ENCODE measurements at regions not wholly inside any gene's neighbourhood (a gene's known extent, or its start where the extent isn't known, plus 50 kb on each side); places are given as distances from the start of the nearest gene placed in this dataset.
"Not testable (repeated sequence)": the region's sequence is repeated elsewhere in the genome, so short reads cannot be mapped to it uniquely, and the experiment has no call there.

DNA sequence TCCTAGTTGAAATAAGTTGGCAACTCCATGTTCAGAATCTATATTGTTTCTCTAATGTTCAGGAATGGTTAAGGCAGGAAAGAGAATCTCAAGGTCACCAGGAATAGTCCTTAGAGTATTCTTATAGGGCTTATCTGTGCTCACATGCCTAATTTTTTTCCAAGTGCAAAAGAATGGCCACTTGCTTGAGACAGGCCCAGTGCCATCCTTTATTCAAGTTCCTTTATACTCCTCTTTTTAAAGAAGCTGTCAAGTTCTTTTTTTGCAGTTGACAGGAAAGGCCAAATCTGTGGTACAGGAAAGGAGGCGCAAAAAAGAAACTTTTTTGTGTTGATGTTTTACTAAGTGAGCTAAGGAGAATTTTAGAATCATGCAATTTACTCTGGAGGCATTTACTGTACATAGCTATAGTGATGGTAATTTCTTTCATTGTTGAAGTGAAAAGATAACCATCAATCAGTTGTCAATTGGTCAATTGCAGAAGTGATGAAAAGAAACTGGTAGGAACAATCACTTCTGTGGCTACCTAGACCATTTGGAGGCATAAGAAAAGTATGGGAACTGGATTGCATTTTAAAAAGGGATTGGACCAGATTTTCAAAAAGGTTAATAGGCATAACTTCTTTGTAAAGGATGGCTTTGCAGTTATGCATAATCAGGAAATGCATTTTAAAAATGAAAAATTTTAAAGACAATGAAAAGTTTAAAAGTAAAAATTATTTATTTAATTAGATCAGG lies 102.5 kb upstream of the SOX2 start:
- DNase-seq, result no peak

DNA sequence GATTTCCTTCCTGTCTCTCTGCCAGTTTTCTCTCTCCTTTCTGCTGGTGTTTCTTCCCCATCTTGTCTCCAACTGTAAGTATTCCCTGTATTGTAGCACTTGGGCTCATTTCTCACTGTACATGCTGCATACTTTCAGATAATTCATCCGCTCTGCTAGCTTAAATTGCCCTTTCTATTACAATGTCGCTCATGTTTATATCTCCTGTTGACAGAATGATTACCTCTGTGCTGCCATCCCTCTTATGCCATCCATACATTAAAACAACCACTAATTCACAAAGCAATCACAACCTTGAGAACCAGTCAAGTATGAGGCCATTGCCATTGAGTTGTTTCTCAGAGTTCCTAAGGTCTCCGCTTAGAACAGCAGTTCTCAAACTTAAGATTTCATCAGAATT lies 107.5 kb upstream of the SOX2 start:
- no peak for DNase-seq

DNA sequence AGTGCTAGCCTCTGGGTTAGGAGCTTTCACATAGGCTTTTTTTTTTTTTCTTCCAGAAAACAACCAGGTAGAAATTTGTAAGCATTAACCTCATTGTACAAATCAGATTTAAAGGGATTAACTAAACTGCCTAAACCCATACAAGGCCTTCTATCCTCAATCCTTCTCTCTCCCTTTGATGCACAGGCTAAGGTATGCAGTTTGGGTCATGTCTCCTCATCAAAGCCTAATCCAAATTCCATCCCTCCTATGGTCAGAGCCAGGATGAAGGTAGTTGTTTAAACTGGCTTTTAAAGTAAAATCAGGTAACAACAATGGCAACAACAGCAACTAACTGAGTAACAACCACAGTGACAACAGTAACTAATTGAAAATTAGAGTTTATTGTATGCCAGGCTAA lies 115.6 kb upstream of the SOX2 start:
- DNase-seq, result no peak

DNA sequence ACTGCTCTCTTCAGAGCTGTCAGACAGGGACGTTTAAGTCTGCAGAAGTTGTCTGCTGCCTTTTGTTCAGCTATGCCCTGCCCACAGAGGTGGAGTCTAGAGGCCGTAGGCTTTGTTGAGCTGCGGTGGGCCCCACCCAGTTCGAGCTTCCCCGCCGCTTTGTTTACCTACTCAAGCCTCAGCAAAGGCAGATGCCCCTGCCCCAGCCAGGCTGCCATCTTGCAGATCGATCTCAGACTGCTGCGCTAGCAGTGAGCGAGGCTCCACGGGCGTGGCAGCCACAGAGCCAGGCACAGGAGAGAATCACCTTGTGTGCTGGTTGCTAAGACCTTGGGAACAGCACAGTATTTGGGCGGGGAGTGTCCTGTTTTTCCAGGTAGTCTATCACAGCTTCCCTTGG lies 120.8 kb upstream of the SOX2 start:
- DNase-seq, result not testable (repeated sequence)

DNA sequence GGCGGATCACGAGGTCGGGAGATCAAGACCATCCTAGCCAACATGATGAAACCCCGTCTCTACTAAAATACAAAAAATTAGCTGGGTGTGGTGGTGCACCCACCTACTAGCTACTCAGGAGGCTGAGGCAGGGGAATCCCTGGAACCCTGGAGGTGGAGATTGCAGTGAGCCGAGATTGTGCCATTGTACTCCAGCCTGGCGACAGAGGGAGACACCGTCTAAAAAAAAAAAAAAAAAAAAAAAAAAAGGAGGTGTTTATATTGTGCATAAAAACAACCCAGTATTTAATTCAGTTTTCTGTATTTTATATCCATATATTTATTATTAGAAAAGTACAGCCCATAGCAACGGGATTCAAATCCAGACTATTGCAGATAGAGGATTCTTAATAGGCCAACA lies 129.1 kb upstream of the SOX2 start:
- no peak for DNase-seq

DNA sequence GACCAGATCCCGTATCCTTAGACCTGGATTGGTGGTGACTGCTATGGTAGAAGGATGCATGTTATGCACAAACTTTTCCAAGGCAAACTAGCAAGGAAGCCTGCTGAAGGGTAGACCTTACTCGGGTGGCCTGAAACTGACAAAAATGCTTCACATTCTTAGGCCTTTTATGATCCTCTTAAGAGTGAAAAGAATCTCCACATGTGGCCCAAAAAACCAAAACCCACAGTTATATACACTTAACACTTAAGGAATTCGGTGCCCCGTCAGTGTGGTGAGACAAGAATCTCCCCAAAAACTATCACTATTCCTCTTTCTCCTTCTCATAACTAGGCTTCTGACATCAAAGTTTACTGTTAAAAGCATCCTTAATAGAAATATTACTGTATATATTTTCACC lies 130.1 kb upstream of the SOX2 start:
- DNase-seq, result no peak

DNA sequence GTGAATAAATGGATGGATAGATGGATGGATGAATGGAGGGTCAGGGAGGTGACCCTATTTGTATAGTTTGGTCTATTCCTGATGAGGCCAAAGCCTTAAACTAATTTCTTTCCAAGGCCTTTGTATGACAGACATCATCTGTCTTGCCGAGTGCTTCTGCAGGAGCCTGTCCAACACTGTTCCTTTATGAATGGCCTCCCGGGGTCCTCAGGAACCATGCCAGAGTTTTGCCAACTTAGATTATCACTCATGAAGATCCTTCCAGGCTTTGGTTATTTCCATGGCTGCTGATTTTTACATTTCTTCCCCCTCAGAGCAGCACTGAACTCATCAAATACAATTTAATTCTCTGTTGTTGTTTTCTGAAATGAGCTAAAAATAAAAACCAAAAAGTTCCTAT lies 133.0 kb upstream of the SOX2 start:
- DNase-seq, result no peak

DNA sequence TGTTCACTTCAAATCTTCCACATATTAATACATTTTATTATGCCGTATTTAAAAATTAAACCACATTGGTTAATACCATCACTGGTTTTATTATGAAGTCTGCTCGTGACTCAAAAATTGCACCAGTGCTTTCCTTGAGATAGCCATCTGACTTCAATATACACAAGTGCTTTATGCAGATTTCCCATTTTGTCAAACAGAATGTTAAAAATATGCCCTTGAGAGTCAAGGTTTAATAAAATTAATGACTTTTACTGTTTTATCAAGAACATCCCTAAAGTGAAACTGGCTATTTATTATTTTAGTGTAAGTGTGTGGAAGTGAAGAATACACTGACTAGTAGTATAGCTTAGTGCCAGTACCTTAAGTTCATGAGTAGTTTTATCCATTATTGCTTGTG lies 139.3 kb upstream of the SOX2 start:
- DNase-seq, result no peak

DNA sequence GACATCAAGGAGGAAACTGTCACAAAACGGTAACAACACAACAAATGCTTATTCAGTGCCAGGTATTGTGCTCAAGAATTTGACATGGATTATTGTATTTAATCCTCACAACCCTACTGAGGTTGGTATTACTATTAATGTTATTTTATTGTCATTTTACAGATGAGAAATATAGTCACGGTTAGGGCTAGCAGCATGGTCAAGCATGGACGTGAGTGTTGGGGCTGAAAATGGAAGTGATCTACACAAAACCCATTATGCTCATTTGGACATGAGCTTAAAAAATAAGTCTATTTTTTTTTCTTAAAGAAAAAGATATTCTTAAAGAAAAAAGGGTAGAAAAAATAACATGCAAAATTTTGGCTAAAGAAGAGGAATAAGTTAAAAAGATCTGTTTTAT lies 141.3 kb upstream of the SOX2 start:
- DNase-seq, result no peak

DNA sequence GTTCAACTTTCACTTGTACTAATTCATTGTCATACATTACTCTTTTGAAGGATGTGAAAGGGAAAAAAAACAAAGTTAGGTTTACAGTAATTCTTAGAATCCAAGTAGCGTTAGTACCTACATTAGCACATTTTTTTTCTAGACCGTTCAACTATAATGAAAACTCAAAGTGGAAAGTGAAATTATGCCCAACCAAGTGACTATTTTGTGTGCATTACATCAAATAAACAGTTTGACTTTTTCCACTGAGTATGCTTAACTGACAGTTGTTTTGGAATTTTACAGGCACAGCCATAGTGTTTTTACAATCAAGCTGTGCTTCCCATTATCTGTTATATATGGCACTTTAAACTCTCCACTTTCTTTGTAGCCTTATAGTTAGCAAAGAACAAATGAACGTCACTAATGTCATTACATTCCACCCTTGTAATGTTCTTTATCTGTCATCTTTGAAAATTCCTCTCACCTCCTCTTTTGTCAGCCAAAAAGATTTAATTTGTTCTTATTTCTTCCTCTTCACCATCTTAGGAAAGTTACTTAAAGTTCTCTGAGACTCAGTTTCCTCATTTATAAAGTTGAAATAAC lies 142.3 kb upstream of the SOX2 start:
- no peak for DNase-seq

DNA sequence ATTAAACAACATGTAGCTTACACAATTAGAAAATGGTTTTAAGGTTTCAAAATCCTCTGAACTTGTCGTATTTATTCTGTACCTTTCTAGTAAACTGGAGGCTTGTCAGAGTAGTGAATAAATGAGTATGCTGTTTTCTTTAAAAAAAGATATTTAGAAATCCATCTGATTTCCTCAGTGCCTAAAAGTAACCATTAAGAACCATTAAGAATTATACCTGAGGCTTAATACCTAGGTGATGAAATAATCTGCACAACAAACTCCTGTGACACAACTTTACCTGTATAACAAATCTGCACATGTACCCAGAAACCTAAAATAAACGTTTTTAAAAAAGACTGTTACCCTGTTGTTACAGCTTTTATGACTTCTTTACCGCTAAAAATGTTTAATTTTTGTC lies 143.0 kb upstream of the SOX2 start:
- DNase-seq, result no peak

DNA sequence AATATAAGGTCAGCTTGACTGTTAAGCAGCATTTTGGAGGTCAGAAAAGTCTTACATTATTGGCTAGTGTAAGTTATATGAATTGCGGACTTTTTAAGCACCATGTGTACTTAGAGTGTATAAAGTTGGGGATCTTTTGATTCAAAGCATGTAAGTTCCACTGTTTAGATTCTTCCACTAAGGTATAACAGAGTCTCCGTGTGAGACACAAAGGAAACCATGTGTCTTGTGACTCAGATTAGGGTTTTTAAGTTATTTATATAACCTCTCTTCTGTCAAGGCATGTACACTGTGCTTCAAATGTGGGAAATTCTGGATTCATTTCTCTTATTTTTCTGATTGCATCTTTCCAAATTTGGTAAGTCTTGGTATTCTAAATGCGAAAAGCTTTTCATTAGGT lies 143.5 kb upstream of the SOX2 start:
- no peak for DNase-seq

DNA sequence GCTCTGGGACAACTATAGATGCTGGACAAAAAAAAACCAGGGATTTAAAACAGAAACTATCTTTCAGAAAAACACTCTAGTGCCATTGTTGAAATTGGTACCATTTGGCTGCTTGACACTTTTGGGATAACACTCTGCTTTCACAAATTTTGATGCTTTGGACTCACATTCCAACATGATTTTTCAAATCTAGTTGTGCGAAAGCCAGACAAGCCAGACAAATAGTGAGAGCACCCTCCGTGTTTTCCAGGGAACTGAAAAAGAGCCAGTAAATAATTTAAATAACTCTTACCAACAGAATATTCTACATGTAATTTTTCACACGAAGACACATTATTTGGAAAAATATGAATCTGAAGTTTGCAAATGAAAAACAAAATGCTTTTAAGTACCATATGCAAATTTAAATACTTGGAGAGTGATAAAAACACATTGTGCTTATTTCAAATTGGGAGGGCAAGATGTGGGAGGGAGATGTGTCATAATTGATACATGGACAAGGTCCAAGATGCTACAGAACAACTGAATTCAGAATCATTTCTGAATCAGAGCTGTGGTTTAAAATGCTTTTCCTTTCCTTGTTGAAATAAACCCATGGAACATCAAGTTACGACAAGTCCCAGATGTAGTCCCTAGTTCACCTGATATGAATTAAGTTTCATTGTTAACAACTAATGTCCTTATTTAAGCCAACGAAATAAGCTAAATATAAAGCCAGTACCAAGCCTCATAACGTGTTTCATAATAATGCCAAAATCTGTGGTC lies 144.2 kb upstream of the SOX2 start:
- DNase-seq, result no peak

DNA sequence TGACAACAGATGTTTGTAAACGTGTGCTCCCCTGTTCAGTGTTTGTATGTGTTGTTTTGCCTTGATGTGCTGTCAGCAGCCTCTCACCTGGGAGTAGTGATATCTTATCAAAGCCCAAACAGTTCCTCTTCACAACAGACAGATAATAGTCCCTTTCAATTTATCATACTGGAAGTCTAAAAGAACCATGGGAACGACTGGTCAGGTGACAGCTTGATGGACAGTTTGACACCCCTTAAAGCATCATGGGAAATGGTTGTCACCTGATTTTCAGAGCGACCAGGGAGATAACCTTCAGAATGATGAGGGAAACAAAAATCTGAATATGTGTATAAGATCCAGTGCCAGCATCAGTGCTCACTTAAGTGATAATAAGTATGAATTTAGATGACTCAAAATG lies 146.3 kb upstream of the SOX2 start:
- DNase-seq, result no peak

DNA sequence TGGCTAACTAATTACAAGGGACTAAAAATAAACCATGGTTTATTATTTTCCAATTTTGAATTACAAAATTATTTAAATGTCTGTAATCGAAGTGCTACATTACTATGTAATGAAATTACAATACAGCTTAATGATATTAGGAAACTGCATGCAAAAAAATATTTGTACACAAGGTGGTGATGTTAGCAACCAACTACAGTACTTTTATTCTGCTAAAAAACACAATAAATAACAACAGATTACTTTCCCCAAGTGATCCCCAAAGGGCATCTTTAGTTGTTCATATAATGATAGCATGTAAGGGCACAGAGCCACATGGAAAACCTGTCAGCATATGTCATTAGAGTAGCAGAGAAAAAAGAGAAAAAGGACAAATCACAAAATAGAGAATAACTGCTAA lies 147.5 kb upstream of the SOX2 start:
- no peak for DNase-seq

DNA sequence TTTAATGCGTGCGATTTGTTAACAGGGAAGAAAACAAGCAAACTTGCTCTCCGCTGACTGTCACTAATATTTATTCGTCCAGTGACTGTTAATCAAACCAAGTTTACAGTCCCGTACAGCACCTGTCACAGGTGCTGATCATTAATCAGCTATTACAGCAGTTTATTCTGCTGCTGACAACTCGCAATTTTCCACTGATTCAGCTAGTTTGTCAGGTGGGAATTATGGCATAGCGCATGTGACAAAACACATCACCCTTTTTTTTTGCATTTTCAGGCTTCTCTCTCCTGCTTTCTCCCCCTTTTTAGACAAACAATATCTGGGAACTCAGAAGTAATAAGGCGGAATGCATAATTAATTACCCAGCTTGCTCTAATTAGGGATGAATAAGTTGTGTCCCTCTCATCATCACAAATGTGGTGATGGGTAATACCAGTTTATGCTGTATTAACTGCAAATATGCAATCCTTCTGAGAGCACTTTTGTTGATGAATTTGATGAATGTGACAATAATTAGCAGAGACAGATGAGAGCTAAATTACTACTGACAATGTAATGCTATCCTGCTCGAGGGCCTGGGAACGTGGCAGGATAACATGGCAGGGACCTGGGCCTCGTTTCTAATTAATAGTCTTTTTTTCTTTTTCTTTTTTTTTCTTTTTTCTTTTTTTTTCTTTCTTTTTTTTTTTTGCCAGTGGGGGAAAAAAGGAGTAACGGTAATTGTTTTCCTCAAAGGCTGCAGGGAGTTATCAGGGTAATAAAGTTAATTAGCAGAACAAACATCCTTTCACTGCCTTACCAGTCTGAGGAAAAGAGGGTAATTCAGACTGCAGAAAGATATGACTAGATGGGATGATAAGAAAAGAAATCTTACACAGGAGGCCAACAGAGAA lies 150.3 kb upstream of the SOX2 start:
- no peak for DNase-seq

DNA sequence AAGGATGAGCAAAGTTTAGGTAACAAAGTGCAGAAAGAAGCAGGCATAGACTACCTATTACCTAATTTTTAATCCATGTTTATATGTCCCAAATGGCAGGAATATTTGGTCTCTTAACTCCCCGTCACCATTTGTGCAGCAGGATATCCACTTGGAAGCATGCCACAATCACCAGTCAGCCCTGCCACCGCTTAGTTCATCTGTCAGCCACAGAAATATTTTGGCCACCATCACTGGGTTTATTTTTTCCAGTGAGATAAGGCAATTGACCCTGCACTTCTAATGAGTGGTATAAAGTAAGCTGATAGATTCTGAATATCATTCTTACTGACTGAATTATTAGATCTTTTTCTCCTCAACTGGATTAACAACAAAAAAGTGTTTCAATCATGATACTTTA lies 152.9 kb upstream of the SOX2 start:
- no peak for DNase-seq

DNA sequence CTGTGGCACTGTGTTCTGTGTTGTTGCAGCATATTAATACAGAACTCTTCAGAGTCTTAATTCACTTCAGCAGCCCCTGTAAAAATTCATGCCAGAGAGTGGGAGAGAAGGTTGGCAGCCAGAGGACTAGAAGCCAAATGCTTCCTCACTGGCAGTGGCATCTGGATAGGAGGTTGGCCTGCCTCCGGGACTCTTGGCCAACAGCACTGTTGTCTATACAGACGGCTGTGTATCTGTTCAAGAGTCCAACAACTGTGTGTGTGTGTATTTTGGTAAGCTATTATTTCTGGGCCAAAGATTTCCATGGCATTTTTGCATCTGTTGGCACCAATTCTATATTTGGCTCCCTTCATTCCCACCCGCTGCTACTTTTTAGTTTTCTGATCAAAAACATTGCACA lies 156.0 kb upstream of the SOX2 start:
- no peak for DNase-seq

DNA sequence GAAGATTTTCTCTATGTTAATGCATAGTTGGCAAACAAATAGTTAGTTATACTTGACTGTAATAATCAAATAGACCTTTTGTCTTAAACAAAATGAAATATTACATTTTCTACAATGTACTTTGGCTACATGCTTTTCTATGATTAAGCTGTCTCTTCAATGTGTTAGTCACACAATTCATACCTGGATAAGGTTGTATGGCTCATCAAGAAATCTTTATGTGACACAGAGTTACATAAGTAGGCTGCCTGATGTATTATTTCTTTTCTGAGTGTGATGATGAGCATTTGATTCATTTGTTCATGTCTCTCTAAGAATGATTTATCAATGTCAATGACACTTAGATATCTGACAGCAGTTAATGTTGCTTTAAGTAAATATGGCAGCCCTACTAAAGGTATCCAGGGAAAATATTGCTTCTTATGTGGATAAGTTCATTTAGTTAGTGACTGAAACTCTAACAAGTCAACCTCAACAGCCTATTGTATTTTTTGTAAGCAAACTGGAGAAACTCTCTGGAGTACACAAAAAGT lies 157.4 kb upstream of the SOX2 start:
- DNase-seq, result no peak

DNA sequence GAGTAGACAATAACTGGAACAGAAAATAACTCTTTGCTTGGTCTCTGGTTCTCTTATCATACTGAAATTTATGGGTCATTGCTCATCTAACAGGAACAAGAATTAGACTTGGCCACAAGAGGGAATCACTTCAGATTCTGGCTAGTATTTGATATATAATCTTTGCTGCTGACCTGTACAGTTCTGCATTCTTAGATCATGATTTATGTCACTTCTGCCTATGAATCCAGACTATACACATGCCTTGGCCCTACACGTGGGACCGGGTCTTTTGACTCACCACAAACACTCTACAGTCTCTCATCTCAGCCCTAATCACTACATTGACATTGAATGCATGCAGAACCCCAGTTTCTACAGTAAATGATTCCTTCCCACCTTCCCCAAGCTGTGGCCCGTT lies 162.5 kb upstream of the SOX2 start:
- no peak for DNase-seq

DNA sequence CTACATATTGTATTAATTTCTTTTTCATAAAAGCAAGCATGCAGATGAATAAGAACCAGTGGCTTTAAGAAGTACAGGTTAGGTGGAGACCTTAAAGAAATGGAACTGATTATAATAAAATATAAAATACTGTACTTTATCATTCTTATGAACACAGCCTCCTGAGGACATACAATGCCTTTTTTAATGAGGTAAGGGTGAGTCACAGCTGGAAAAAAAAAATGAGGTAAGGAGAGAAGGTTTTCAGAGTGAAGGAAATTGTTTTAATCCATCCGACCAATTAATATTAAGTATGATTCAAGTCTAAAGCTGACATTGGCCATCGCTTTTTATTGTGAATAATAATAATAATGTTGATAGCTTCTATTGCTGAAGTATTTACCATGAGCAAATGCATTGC lies 170.3 kb upstream of the SOX2 start:
- no peak for DNase-seq

DNA sequence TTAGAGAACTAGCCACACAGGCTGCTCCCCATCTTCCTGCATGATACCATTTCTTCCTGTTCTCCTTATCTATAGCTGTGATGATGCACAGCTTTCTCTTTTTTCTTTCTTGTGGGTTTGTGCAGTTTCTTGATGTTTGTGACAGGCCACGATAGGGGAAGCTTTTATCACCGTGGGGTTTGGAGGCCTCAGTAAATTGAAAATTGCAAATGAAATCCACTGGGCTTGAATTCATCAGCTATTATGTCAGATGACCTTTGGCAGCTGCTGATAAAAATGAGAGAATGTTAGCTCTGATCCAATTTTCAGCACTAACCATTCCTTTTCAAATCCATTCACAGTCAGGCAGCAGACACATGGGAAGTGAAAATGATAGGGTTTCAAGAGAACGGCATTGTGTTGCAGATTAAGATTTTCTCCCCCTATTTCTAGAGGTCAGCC lies 176.9 kb upstream of the SOX2 start:
- no peak for DNase-seq

DNA sequence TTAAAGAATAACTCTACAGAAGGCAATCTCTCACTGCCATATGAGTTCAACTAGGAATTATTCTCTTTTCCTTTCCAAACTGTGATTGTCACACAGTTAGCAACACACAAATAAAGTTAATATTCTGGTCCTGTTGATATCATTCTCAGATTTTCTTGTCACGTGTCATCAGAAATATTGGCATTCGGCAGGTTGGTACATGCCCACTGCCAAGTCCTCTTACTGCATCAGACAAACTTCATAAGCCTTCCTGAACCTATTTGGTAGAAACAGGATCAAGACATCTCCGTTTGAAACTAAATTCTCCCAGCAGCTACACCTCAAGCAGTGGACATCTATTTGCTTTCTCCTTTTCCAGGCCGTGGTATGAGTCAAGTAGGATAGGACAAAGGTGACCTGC lies 177.9 kb upstream of the SOX2 start:
- no peak for DNase-seq

Measured in KG1 (cell line).